GM23338 (cell line): ENCODE measurements at regions not wholly inside any gene's neighbourhood (a gene's known extent, or its start where the extent isn't known, plus 50 kb on each side); places are given as distances from the start of the nearest gene placed in this dataset.
A peak's percentile ranks its signal among the peaks of the same experiment; 100 is the strongest.
"Not testable (repeated sequence)": the region's sequence is repeated elsewhere in the genome, so short reads cannot be mapped to it uniquely, and the experiment has no call there.

Experiments used
- ATAC-seq: fragments of 200-7000 bp; cut with Tn5 transposase; 3 replicates; pipeline ENCODE4 v1.9.1; 2020
- DNase-seq: peaks from one replicate; pipeline ENCODE4 v3.0.0-alpha.2; 2015; ENCODE audit warnings: low spot score
- H2AFZ ChIP-seq: fragments of 200-600 bp; sonication (generic); 2 replicates; pipeline ENCODE4 v1.8.0; 2016; ENCODE audit warnings: antibody characterized with exemption, mild to moderate bottlenecking, moderate library complexity
- H3F3A ChIP-seq: fragments of 200-600 bp; sonication (generic); replicated peaks from 2 replicates; pipeline ENCODE4 v1.8.0; 2017; ENCODE audit warnings: antibody characterized with exemption, mixed run types, low read depth
- H3K27ac ChIP-seq: fragments of 200-600 bp; sonication (generic); 2 replicates; pipeline ENCODE4 v1.6.1; 2016; ENCODE audit warnings: low read depth
- H3K27me3 ChIP-seq: fragments of 200-600 bp; sonication (generic); 2 replicates; pipeline ENCODE4 v1.8.0; 2016; ENCODE audit warnings: mild to moderate bottlenecking, mixed run types, moderate library complexity; ENCODE audit not compliant: insufficient read depth
- H3K36me3 ChIP-seq: fragments of 200-600 bp; sonication (generic); 2 replicates; pipeline ENCODE4 v1.8.0; 2016; ENCODE audit warnings: mild to moderate bottlenecking; ENCODE audit not compliant: insufficient read depth
- H3K4me1 ChIP-seq: fragments of 200-600 bp; sonication (generic); 2 replicates; pipeline ENCODE4 v1.8.0; 2016; ENCODE audit warnings: mild to moderate bottlenecking, moderate library complexity; ENCODE audit not compliant: insufficient read depth
- H3K4me2 ChIP-seq: fragments of 200-600 bp; sonication (generic); 2 replicates; pipeline ENCODE4 v1.7.1; 2017; ENCODE audit warnings: mixed run types
- H3K4me3 ChIP-seq: fragments of 200-600 bp; sonication (generic); 2 replicates; pipeline ENCODE4 v1.6.1; 2016; ENCODE audit warnings: mixed run types
- H3K79me2 ChIP-seq: fragments of 200-600 bp; sonication (generic); replicated peaks from 2 replicates; pipeline ENCODE4 v1.8.0; 2017; ENCODE audit warnings: mild to moderate bottlenecking; ENCODE audit not compliant: insufficient read depth
- H3K9me2 ChIP-seq: fragments of 200-600 bp; sonication (generic); 2 replicates; pipeline ENCODE4 v1.8.0; 2017; ENCODE audit not compliant: insufficient read depth
- H4K20me1 ChIP-seq: fragments of 200-600 bp; sonication (generic); replicated peaks from 2 replicates; pipeline ENCODE4 v1.8.0; 2017; ENCODE audit warnings: mild to moderate bottlenecking; ENCODE audit not compliant: insufficient read depth
- H3K27ac Mint-ChIP-seq: 2 replicates; pipeline ENCODE4 v1.8.0; 2020; ENCODE audit warnings: inconsistent platforms, mild to moderate bottlenecking, moderate library complexity, mixed read lengths
- H3K27me3 Mint-ChIP-seq: 3 replicates; pipeline ENCODE4 v1.8.0; 2022; ENCODE audit warnings: low read depth, mild to moderate bottlenecking, moderate library complexity, mixed read lengths, inconsistent platforms; ENCODE audit not compliant: insufficient read depth, poor library complexity
- H3K36me3 Mint-ChIP-seq: 3 replicates; pipeline ENCODE4 v1.8.0; 2021; ENCODE audit warnings: low read depth, mild to moderate bottlenecking, inconsistent platforms, moderate library complexity, mixed read lengths
- H3K4me1 Mint-ChIP-seq: 3 replicates; pipeline ENCODE4 v1.8.0; 2020; ENCODE audit warnings: mild to moderate bottlenecking, inconsistent platforms, mixed read lengths
- H3K4me3 Mint-ChIP-seq: 3 replicates; pipeline ENCODE4 v1.8.0; 2021; ENCODE audit warnings: moderate library complexity, mild to moderate bottlenecking, inconsistent platforms, mixed read lengths
- H3K9me3 Mint-ChIP-seq: 3 replicates; pipeline ENCODE4 v1.8.0; 2020; ENCODE audit warnings: moderate library complexity, mild to moderate bottlenecking, inconsistent platforms, mixed read lengths
- NANOG ChIP-seq: IDR thresholded peaks from 2 replicates; pipeline ENCODE4 v1.6.1; 2016; ENCODE audit warnings: antibody characterized with exemption, borderline replicate concordance
- TF ChIP-seq, protein P1 (sequence below): fragments of 250-450 bp; sonication (Bioruptor Pico); IDR thresholded peaks from 2 replicates; pipeline ENCODE4 v1.5.0; 2020; ENCODE audit warnings: mild to moderate bottlenecking, moderate library complexity

DNA sequence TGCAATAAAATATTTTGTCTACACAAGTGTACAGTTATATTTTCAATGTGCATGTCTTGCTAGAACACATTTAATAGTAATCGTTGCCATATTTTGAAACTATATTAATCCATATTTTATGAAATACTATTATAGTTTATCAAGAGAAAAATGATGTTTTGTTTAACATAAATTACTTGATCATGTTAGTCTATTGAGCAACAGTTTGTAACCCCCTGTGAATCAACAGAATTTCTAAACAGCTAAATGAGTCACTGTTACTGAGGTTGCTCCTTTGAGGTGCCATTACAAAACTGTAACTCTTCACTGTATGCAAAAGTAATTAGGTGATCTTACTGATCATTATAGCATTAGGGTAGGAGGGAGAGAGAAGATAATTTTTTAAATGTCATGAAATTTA lies 791.0 kb downstream of the PCDH11X start:
- not testable (repeated sequence) for H3K36me3 Mint-ChIP-seq, H3K79me2 ChIP-seq, ATAC-seq, DNase-seq, H3F3A ChIP-seq, H3K27ac Mint-ChIP-seq, H3K36me3 ChIP-seq, H3K4me3 ChIP-seq, H3K27me3 Mint-ChIP-seq, H3K9me2 ChIP-seq, H3K9me3 Mint-ChIP-seq, H4K20me1 ChIP-seq, H2AFZ ChIP-seq, H3K4me3 Mint-ChIP-seq, H3K27ac ChIP-seq, H3K4me1 ChIP-seq, H3K4me2 ChIP-seq, H3K27me3 ChIP-seq, H3K4me1 Mint-ChIP-seq

DNA sequence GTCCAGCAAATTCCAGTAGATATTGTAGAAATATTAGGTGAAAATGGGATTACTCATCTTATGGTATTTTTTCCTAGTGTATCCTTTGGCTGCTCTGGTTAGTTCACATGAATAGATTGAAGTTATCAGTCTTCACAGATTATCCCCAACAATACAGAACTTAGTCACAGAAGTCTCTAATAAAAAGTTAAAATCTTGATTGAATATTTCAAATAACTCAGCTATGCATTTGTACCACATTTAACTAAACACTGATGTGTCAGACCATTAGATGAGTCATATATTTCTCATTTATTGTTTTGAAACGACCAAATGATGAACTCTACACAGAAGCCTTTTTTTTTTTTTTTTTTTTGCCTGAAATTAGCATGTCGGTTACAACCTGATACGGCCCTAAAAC lies 807.5 kb downstream of the PCDH11X start:
- ATAC-seq, H2AFZ ChIP-seq, H3K27me3 Mint-ChIP-seq, H3K36me3 Mint-ChIP-seq, DNase-seq, H3K4me1 Mint-ChIP-seq, H3F3A ChIP-seq, H3K9me3 Mint-ChIP-seq, H3K79me2 ChIP-seq, H3K36me3 ChIP-seq, H3K27ac Mint-ChIP-seq, H3K27ac ChIP-seq, H3K4me1 ChIP-seq, H3K4me2 ChIP-seq, H3K4me3 ChIP-seq, H3K27me3 ChIP-seq, H4K20me1 ChIP-seq, H3K4me3 Mint-ChIP-seq, H3K9me2 ChIP-seq: not testable (repeated sequence)

DNA sequence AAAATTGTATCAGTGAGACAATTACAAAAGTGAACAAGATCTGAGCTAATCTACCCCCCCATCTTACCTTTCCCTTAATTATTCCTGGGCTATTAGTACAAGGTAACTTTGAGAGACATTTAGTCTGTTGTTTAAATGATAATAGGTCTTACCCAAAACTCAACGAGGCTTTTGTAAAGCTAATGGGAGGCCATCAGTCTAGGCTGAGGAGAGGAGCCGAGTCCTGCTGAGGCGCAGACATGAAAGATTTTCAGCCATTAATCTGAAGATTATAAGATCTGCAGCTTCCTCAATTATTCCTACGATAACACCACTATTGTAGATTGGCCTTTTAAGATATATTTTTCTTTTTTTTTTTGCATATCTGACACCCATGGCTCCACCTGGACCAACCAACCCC lies 810.5 kb downstream of the PCDH11X start:
- not testable (repeated sequence) for H3K36me3 Mint-ChIP-seq, H3K9me2 ChIP-seq, H3K27me3 Mint-ChIP-seq, H2AFZ ChIP-seq, H3K79me2 ChIP-seq, H3K4me3 ChIP-seq, H3K36me3 ChIP-seq, H3K4me1 ChIP-seq, H4K20me1 ChIP-seq, H3K9me3 Mint-ChIP-seq, H3F3A ChIP-seq, H3K27me3 ChIP-seq, H3K4me3 Mint-ChIP-seq
- ATAC-seq = peak; percentile 82
- H3K4me2 ChIP-seq = peak overlapping the region; percentile 18
- H3K27ac Mint-ChIP-seq = peak overlapping the region; percentile 87
- H3K27ac ChIP-seq = peak overlapping the region; percentile 81; the same call in 1 of the 2 replicates
- H3K4me1 Mint-ChIP-seq = peaks cover 11% of the 10 kb centered on the region
- TF ChIP-seq, protein P1, sequence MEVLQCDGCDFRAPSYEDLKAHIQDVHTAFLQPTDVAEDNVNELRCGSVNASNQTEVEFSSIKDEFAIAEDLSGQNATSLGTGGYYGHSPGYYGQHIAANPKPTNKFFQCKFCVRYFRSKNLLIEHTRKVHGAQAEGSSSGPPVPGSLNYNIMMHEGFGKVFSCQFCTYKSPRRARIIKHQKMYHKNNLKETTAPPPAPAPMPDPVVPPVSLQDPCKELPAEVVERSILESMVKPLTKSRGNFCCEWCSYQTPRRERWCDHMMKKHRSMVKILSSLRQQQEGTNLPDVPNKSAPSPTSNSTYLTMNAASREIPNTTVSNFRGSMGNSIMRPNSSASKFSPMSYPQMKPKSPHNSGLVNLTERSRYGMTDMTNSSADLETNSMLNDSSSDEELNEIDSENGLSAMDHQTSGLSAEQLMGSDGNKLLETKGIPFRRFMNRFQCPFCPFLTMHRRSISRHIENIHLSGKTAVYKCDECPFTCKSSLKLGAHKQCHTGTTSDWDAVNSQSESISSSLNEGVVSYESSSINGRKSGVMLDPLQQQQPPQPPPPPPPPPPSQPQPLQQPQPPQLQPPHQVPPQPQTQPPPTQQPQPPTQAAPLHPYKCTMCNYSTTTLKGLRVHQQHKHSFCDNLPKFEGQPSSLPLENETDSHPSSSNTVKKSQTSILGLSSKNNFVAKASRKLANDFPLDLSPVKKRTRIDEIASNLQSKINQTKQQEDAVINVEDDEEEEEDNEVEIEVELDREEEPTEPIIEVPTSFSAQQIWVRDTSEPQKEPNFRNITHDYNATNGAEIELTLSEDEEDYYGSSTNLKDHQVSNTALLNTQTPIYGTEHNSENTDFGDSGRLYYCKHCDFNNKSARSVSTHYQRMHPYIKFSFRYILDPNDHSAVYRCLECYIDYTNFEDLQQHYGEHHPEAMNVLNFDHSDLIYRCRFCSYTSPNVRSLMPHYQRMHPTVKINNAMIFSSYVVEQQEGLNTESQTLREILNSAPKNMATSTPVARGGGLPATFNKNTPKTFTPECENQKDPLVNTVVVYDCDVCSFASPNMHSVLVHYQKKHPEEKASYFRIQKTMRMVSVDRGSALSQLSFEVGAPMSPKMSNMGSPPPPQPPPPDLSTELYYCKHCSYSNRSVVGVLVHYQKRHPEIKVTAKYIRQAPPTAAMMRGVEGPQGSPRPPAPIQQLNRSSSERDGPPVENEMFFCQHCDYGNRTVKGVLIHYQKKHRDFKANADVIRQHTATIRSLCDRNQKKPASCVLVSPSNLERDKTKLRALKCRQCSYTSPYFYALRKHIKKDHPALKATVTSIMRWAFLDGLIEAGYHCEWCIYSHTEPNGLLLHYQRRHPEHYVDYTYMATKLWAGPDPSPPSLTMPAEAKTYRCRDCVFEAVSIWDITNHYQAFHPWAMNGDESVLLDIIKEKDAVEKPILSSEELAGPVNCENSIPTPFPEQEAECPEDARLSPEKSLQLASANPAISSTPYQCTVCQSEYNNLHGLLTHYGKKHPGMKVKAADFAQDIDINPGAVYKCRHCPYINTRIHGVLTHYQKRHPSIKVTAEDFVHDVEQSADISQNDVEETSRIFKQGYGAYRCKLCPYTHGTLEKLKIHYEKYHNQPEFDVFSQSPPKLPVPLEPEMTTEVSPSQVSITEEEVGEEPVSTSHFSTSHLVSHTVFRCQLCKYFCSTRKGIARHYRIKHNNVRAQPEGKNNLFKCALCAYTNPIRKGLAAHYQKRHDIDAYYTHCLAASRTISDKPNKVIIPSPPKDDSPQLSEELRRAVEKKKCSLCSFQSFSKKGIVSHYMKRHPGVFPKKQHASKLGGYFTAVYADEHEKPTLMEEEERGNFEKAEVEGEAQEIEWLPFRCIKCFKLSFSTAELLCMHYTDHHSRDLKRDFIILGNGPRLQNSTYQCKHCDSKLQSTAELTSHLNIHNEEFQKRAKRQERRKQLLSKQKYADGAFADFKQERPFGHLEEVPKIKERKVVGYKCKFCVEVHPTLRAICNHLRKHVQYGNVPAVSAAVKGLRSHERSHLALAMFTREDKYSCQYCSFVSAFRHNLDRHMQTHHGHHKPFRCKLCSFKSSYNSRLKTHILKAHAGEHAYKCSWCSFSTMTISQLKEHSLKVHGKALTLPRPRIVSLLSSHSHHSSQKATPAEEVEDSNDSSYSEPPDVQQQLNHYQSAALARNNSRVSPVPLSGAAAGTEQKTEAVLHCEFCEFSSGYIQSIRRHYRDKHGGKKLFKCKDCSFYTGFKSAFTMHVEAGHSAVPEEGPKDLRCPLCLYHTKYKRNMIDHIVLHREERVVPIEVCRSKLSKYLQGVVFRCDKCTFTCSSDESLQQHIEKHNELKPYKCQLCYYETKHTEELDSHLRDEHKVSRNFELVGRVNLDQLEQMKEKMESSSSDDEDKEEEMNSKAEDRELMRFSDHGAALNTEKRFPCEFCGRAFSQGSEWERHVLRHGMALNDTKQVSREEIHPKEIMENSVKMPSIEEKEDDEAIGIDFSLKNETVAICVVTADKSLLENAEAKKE (CRISPR knock-in tag) = 0 out of 2 replicates have a peak, but pooled peaks have one; percentile 34
- peak; percentile 89 for TF ChIP-seq NANOG
- peak; percentile 58 for DNase-seq
